ENCODE measurements at regions not wholly inside any gene's neighbourhood (a gene's known extent, or its start where the extent isn't known, plus 50 kb on each side); places are given as distances from the start of the nearest gene placed in this dataset.

- H3K36me3 ChIP-seq: no peaks in the 10 kb centered on the region
- no peak overlapping the region for H3K4me3 ChIP-seq (ENCODE audit: low read depth, low read length)
- DNase-seq: no peak
- H3K27me3 ChIP-seq (ENCODE audit: insufficient read depth, low read depth, severe bottlenecking): no peaks in the 10 kb centered on the region
- H3K27ac ChIP-seq: no peak overlapping the region
- no peaks in the 10 kb centered on the region for H3K9me3 ChIP-seq (ENCODE audit: severe bottlenecking)
- TF ChIP-seq CTCF (IDR thresholded peaks at IDR 0.05; ENCODE audit: low read depth, low read length): no peak
These were observed 395.2 kb upstream of the TOM1L1 start for GRCh38 chr17:54505404-54505803.

GRCh38 chr17:54518706-54519105 is 381.9 kb upstream of the TOM1L1 start:
- Histone ChIP-seq H3K36me3 (no peaks in the 10 kb centered on the region), H3K9me3 (ENCODE audit: severe bottlenecking) (no peaks in the 10 kb centered on the region)
- TF ChIP-seq CTCF (IDR thresholded peaks at IDR 0.05; ENCODE audit: low read depth, low read length): no peak

GRCh38 chr17:54521137-54521536 is 379.5 kb upstream of the TOM1L1 start:
- H3K9me3 ChIP-seq (ENCODE audit: severe bottlenecking): no peaks in the 10 kb centered on the region
- H3K36me3 ChIP-seq: no peaks in the 10 kb centered on the region
- TF ChIP-seq CTCF (IDR thresholded peaks at IDR 0.05; ENCODE audit: low read depth, low read length): no peak
- H3K4me3 ChIP-seq (ENCODE audit: low read depth, low read length): no peak overlapping the region
- DNase-seq: no peak
- no peak overlapping the region for H3K27ac ChIP-seq
- H3K27me3 ChIP-seq (ENCODE audit: insufficient read depth, low read depth, severe bottlenecking): no peaks in the 10 kb centered on the region

More at GRCh38 chr17:54518706-54519105, 381.9 kb upstream of the TOM1L1 start:
- Histone ChIP-seq H3K27ac (no peak overlapping the region), H3K4me3 (ENCODE audit: low read depth, low read length) (no peak overlapping the region), H3K27me3 (ENCODE audit: insufficient read depth, low read depth, severe bottlenecking) (no peaks in the 10 kb centered on the region)
- DNase-seq: peak; percentile 36

GRCh38 chr17:54524501-54524900 is 376.2 kb upstream of the TOM1L1 start:
- Histone ChIP-seq H3K27me3 (ENCODE audit: insufficient read depth, low read depth, severe bottlenecking) (no peaks in the 10 kb centered on the region), H3K9me3 (ENCODE audit: severe bottlenecking) (no peaks in the 10 kb centered on the region), H3K4me3 (ENCODE audit: low read depth, low read length) (no peak overlapping the region), H3K27ac (no peak overlapping the region), H3K36me3 (no peaks in the 10 kb centered on the region)
- TF ChIP-seq CTCF (IDR thresholded peaks at IDR 0.05; ENCODE audit: low read depth, low read length): no peak
- DNase-seq: no peak

GRCh38 chr17:54527941-54528340 is 372.7 kb upstream of the TOM1L1 start:
- no peak for TF ChIP-seq CTCF (IDR thresholded peaks at IDR 0.05; ENCODE audit: low read depth, low read length)
- Histone ChIP-seq H3K9me3 (ENCODE audit: severe bottlenecking) (no peaks in the 10 kb centered on the region), H3K27ac (no peak overlapping the region), H3K27me3 (ENCODE audit: insufficient read depth, low read depth, severe bottlenecking) (no peaks in the 10 kb centered on the region), H3K4me3 (ENCODE audit: low read depth, low read length) (no peak overlapping the region), H3K36me3 (no peaks in the 10 kb centered on the region)
- DNase-seq: no peak

- H3K27ac ChIP-seq: no peak overlapping the region
- no peaks in the 10 kb centered on the region for H3K36me3 ChIP-seq
- no peaks in the 10 kb centered on the region for H3K27me3 ChIP-seq (ENCODE audit: insufficient read depth, low read depth, severe bottlenecking)
- no peaks in the 10 kb centered on the region for H3K9me3 ChIP-seq (ENCODE audit: severe bottlenecking)
- DNase-seq: no peak
- TF ChIP-seq CTCF (IDR thresholded peaks at IDR 0.05; ENCODE audit: low read depth, low read length): no peak
- no peak overlapping the region for H3K4me3 ChIP-seq (ENCODE audit: low read depth, low read length)
These were observed 370.3 kb upstream of the TOM1L1 start for GRCh38 chr17:54530398-54530797.
